ENCODE measurements at regions not wholly inside any gene's neighbourhood (a gene's known extent, or its start where the extent isn't known, plus 50 kb on each side); places are given as distances from the start of the nearest gene placed in this dataset.

DNA sequence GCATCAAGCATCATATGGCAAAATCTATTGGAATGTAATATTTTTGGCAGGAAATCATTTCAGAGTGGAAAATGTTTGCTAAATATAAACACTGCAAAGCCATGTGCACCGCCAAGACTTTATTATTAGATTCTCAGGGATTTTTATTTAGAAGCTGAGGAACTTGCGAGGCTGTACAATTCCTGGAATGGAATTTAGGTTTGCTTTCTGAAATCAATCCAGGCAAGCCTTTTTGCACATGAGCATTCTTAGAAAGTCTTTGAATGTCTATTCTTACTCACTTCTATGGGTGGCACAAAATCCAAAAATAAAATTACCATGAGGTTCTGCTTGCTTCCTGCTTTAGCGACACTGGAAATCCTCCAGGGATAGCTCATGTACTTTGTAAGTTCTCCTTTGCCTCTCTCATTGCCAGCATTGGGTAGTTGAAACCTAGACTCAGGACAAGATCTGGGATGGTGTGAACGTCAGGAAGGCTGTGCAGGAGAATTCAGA, 71.5 kb upstream of the PALM2AKAP2 start:
- POLR2A ChIA-PET, result no interaction called here
- Histone ChIP-seq H3K27ac (ENCODE audit: low read depth, low read length) (no peak overlapping the region), H3K9me2 (ENCODE audit: insufficient read depth) (no peaks in the 10 kb centered on the region), H3K79me2 (ENCODE audit: insufficient read depth, low read length) (no peaks in the 10 kb centered on the region), H3K36me3 (ENCODE audit: control insufficient read depth in 1 of 2, insufficient read depth in 2 of 2, low read length in 2 of 2) (no peaks in the 10 kb centered on the region), H3K4me2 (ENCODE audit: low read length) (no peak overlapping the region), H4K20me1 (ENCODE audit: insufficient read depth) (no peaks in the 10 kb centered on the region), H3K4me1 (ENCODE audit: control insufficient read depth in 1 of 2, insufficient read depth in 2 of 2, low read length in 2 of 2) (no peaks in the 10 kb centered on the region), H3K27me3 (ENCODE audit: insufficient read depth, low read length) (peaks cover 89% of the 10 kb centered on the region), H3K9ac (ENCODE audit: low read length) (no peak overlapping the region), H3K9me3 (ENCODE audit: control insufficient read depth in 1 of 2, insufficient read depth in 1 of 2, low read depth in 1 of 2, low read length in 2 of 2) (no peaks in the 10 kb centered on the region), H2AFZ (ENCODE audit: low read depth, low read length, poor library complexity, severe bottlenecking) (no peak overlapping the region), H3K4me3 (replicated peaks in 1 of 2; ENCODE audit: low read depth in 1 of 2, low read length in 2 of 2) (no peak overlapping the region)
- RAD21 ChIA-PET (ENCODE audit: low non-redundant PET in 1 of 2, low total read pairs in 2 of 2, uncharacterized antibody in 2 of 2, unreplicated experiment in 2 of 2), result no interaction called here
- ATAC-seq (no peak), DNase-seq (ENCODE audit: low read depth, low spot score) (no peak)
- intact Hi-C loops (cut with micrococcal nuclease), result no loop called here
- no peak for TF ChIP-seq ELF1 (IDR thresholded peaks at IDR 0.05; ENCODE audit: borderline replicate concordance, low read depth)
- TF ChIP-seq, protein P1, sequence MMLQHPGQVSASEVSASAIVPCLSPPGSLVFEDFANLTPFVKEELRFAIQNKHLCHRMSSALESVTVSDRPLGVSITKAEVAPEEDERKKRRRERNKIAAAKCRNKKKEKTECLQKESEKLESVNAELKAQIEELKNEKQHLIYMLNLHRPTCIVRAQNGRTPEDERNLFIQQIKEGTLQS (IDR thresholded peaks at IDR 0.05), result no peak
- no peak for TF ChIP-seq CBX3 (IDR thresholded peaks at IDR 0.05; ENCODE audit: low read depth)
- TF ChIP-seq EZH2phosphoT487 (IDR thresholded peaks at IDR 0.05; ENCODE audit: borderline replicate concordance), result no peak
- TF ChIP-seq TCF7L2 (IDR thresholded peaks at IDR 0.05; ENCODE audit: borderline replicate concordance, extremely low read depth, insufficient read depth, insufficient read length), result no peak
- no peak for TF ChIP-seq SIN3A (IDR thresholded peaks at IDR 0.05; ENCODE audit: low read depth)
- no peak for TF ChIP-seq POLR2A (IDR thresholded peaks at IDR 0.05; ENCODE audit: borderline replicate concordance, extremely low read depth, insufficient read depth, insufficient read length)
- TF ChIP-seq, protein P2, sequence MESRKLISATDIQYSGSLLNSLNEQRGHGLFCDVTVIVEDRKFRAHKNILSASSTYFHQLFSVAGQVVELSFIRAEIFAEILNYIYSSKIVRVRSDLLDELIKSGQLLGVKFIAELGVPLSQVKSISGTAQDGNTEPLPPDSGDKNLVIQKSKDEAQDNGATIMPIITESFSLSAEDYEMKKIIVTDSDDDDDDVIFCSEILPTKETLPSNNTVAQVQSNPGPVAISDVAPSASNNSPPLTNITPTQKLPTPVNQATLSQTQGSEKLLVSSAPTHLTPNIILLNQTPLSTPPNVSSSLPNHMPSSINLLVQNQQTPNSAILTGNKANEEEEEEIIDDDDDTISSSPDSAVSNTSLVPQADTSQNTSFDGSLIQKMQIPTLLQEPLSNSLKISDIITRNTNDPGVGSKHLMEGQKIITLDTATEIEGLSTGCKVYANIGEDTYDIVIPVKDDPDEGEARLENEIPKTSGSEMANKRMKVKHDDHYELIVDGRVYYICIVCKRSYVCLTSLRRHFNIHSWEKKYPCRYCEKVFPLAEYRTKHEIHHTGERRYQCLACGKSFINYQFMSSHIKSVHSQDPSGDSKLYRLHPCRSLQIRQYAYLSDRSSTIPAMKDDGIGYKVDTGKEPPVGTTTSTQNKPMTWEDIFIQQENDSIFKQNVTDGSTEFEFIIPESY (IDR thresholded peaks at IDR 0.05; ENCODE audit: extremely low read depth, insufficient replicate concordance, low read length), result no peak
- CTCF ChIA-PET, result no interaction called here
- BruUV-seq (replicated peaks), result no TSS peak

DNA sequence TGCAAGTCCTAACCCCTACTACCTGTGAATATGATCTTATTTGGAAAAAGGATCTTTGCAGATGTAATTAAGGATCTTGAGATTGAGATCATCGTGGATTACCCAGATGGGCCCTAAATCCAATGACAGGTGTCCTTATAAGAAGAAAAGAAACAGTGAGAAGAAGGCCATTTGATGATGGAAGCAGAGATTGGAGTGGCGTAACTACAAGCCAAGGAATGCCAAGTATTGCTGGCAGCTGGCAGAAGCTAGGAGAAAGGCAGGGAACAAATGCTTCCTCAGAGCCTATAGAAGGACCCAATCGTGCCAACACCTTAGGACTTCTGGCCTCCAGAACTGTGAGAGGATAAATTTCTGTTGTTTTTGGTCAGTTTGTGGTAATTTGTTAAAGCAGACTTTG, 70.1 kb upstream of the PALM2AKAP2 start:
- H3K4me3 ChIP-seq (replicated peaks in 1 of 2; ENCODE audit: low read depth in 1 of 2, low read length in 2 of 2), result no peak overlapping the region
- TF ChIP-seq JUND (IDR thresholded peaks at IDR 0.05), result no peak
- H3K4me2 ChIP-seq (ENCODE audit: low read length), result no peak overlapping the region
- H3K9me2 ChIP-seq (ENCODE audit: insufficient read depth), result no peaks in the 10 kb centered on the region
- intact Hi-C loops (cut with micrococcal nuclease), result no loop called here
- H2AFZ ChIP-seq (ENCODE audit: low read depth, low read length, poor library complexity, severe bottlenecking), result no peak overlapping the region
- no peak for DNase-seq (ENCODE audit: low read depth, low spot score)
- H3K27ac ChIP-seq (ENCODE audit: low read depth, low read length), result no peak overlapping the region
- H3K9ac ChIP-seq (ENCODE audit: low read length), result no peak overlapping the region
- no peaks in the 10 kb centered on the region for H3K36me3 ChIP-seq (ENCODE audit: control insufficient read depth in 1 of 2, insufficient read depth in 2 of 2, low read length in 2 of 2)
- H3K9me3 ChIP-seq (ENCODE audit: control insufficient read depth in 1 of 2, insufficient read depth in 1 of 2, low read depth in 1 of 2, low read length in 2 of 2), result no peaks in the 10 kb centered on the region
- no TSS peak for BruUV-seq (replicated peaks)
- RAD21 ChIA-PET (ENCODE audit: low non-redundant PET in 1 of 2, low total read pairs in 2 of 2, uncharacterized antibody in 2 of 2, unreplicated experiment in 2 of 2), result no interaction called here
- CTCF ChIA-PET, result no interaction called here
- no peaks in the 10 kb centered on the region for H3K4me1 ChIP-seq (ENCODE audit: control insufficient read depth in 1 of 2, insufficient read depth in 2 of 2, low read length in 2 of 2)
- ATAC-seq, result no peak
- no peaks in the 10 kb centered on the region for H4K20me1 ChIP-seq (ENCODE audit: insufficient read depth)
- POLR2A ChIA-PET, result no interaction called here
- no peaks in the 10 kb centered on the region for H3K79me2 ChIP-seq (ENCODE audit: insufficient read depth, low read length)
- H3K27me3 ChIP-seq (ENCODE audit: insufficient read depth, low read length), result peaks cover 91% of the 10 kb centered on the region

Measured in HCT116 (cell line).